ENCODE measurements at regions not wholly inside any gene's neighbourhood (a gene's known extent, or its start where the extent isn't known, plus 50 kb on each side); places are given as distances from the start of the nearest gene placed in this dataset.

DNA sequence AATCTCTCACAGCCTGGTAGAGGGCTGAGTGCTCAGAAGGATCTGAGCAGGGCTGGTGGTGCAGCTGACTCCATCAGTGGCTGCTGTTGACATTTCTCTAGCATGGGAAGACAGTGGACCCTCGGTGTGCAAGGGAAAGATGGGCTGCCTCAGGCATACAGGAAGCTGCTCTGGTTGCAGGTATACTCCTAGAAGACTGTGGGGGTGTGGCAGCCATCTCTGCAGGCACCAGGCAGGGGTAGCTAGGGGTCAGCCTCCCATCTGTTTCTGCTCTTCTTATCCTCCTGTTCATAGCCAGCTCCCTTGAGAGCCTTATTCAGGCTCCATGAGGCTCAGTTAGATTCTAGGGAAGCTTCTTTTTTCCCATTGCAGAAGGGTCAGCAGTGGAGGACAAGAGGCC lies 475.5 kb downstream of the TSHZ3 start:
- TF ChIP-seq, protein P1, sequence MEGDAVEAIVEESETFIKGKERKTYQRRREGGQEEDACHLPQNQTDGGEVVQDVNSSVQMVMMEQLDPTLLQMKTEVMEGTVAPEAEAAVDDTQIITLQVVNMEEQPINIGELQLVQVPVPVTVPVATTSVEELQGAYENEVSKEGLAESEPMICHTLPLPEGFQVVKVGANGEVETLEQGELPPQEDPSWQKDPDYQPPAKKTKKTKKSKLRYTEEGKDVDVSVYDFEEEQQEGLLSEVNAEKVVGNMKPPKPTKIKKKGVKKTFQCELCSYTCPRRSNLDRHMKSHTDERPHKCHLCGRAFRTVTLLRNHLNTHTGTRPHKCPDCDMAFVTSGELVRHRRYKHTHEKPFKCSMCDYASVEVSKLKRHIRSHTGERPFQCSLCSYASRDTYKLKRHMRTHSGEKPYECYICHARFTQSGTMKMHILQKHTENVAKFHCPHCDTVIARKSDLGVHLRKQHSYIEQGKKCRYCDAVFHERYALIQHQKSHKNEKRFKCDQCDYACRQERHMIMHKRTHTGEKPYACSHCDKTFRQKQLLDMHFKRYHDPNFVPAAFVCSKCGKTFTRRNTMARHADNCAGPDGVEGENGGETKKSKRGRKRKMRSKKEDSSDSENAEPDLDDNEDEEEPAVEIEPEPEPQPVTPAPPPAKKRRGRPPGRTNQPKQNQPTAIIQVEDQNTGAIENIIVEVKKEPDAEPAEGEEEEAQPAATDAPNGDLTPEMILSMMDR (IDR thresholded peaks at IDR 0.05), result no peak
- no peak for TF ChIP-seq EZH2phosphoT487 (IDR thresholded peaks at IDR 0.05)

Data from neural progenitor cell (in vitro differentiated cells).